ENCODE measurements at regions not wholly inside any gene's neighbourhood (a gene's known extent, or its start where the extent isn't known, plus 50 kb on each side); places are given as distances from the start of the nearest gene placed in this dataset.
A peak's percentile ranks its signal among the peaks of the same experiment; 100 is the strongest.

- no peaks in the 10 kb centered on the region for H3K27me3 ChIP-seq (ENCODE audit: insufficient read depth, low read length)
- H3K27ac ChIP-seq (ENCODE audit: low read depth, low read length): no peak overlapping the region
- no peaks in the 10 kb centered on the region for H3K9me3 Mint-ChIP-seq (ENCODE audit: unreplicated experiment)
- peaks cover 2% of the 10 kb centered on the region for H3K9me3 ChIP-seq (ENCODE audit: insufficient read depth, low read depth, low read length)
- H3K4me2 ChIP-seq (ENCODE audit: low read length): no peak overlapping the region
- no peak overlapping the region for H2AFZ ChIP-seq (ENCODE audit: low read depth, low read length)
- no peaks in the 10 kb centered on the region for H3K36me3 Mint-ChIP-seq (ENCODE audit: low read depth, unreplicated experiment)
- H3K4me1 ChIP-seq (ENCODE audit: insufficient read depth, low read length): no peaks in the 10 kb centered on the region
- H4K20me1 ChIP-seq (ENCODE audit: insufficient read depth, low read length): no peaks in the 10 kb centered on the region
- H3K4me3 Mint-ChIP-seq (ENCODE audit: unreplicated experiment): no peak overlapping the region
- no peak overlapping the region for H3K9ac ChIP-seq (ENCODE audit: low read length)
- no peaks in the 10 kb centered on the region for H3K4me1 Mint-ChIP-seq (ENCODE audit: low read depth, unreplicated experiment)
- H3K27ac Mint-ChIP-seq (ENCODE audit: unreplicated experiment): peak overlapping the region; percentile 48
- no peaks in the 10 kb centered on the region for H3K36me3 ChIP-seq (ENCODE audit: insufficient read depth, low read length)
- TF ChIP-seq EZH2 (IDR thresholded peaks at IDR 0.05; ENCODE audit: insufficient read depth, low read length) (no peak), CTCF (IDR thresholded peaks at IDR 0.05; ENCODE audit: insufficient read depth, low read depth, low read length) (no peak)
- H3K27me3 Mint-ChIP-seq (ENCODE audit: low read depth, unreplicated experiment): no peaks in the 10 kb centered on the region
- no peak overlapping the region for H3K4me3 ChIP-seq (ENCODE audit: insufficient read depth, low read depth, low read length)
- H3K79me2 ChIP-seq (ENCODE audit: insufficient read depth, low read length): no peaks in the 10 kb centered on the region
- DNase-seq (ENCODE audit: low read depth): no peak
- FAIRE-seq: no peak
Observed at GRCh38 chr3:144859161-144859560, 887.5 kb downstream of the DIPK2A start.

GRCh38 chr3:144864646-144865045 lies 893.0 kb downstream of the DIPK2A start:
- no peaks in the 10 kb centered on the region for H3K36me3 Mint-ChIP-seq (ENCODE audit: low read depth, unreplicated experiment)
- Histone ChIP-seq H3K36me3 (ENCODE audit: insufficient read depth, low read length) (no peaks in the 10 kb centered on the region), H3K4me1 (ENCODE audit: insufficient read depth, low read length) (no peaks in the 10 kb centered on the region), H3K9me3 (ENCODE audit: insufficient read depth, low read depth, low read length) (peaks cover 2% of the 10 kb centered on the region), H3K27ac (ENCODE audit: low read depth, low read length) (no peak overlapping the region), H3K4me3 (ENCODE audit: insufficient read depth, low read depth, low read length) (no peak overlapping the region), H2AFZ (ENCODE audit: low read depth, low read length) (no peak overlapping the region), H3K9ac (ENCODE audit: low read length) (no peak overlapping the region), H3K79me2 (ENCODE audit: insufficient read depth, low read length) (no peaks in the 10 kb centered on the region), H4K20me1 (ENCODE audit: insufficient read depth, low read length) (no peaks in the 10 kb centered on the region), H3K4me2 (ENCODE audit: low read length) (no peak overlapping the region), H3K27me3 (ENCODE audit: insufficient read depth, low read length) (no peaks in the 10 kb centered on the region)
- H3K4me3 Mint-ChIP-seq (ENCODE audit: unreplicated experiment): no peak overlapping the region
- no peaks in the 10 kb centered on the region for H3K4me1 Mint-ChIP-seq (ENCODE audit: low read depth, unreplicated experiment)
- no peak for DNase-seq (ENCODE audit: low read depth)
- H3K27ac Mint-ChIP-seq (ENCODE audit: unreplicated experiment): no peak overlapping the region
- no peaks in the 10 kb centered on the region for H3K27me3 Mint-ChIP-seq (ENCODE audit: low read depth, unreplicated experiment)
- no peak for FAIRE-seq
- no peaks in the 10 kb centered on the region for H3K9me3 Mint-ChIP-seq (ENCODE audit: unreplicated experiment)
- TF ChIP-seq CTCF (IDR thresholded peaks at IDR 0.05; ENCODE audit: insufficient read depth, low read depth, low read length) (no peak), EZH2 (IDR thresholded peaks at IDR 0.05; ENCODE audit: insufficient read depth, low read length) (no peak)

GRCh38 chr3:144865948-144866347 lies 894.3 kb downstream of the DIPK2A start:
- no peak overlapping the region for H3K27ac Mint-ChIP-seq (ENCODE audit: unreplicated experiment)
- Histone ChIP-seq H3K36me3 (ENCODE audit: insufficient read depth, low read length) (no peaks in the 10 kb centered on the region), H2AFZ (ENCODE audit: low read depth, low read length) (no peak overlapping the region), H3K27me3 (ENCODE audit: insufficient read depth, low read length) (no peaks in the 10 kb centered on the region), H3K9ac (ENCODE audit: low read length) (no peak overlapping the region), H3K4me3 (ENCODE audit: insufficient read depth, low read depth, low read length) (no peak overlapping the region), H3K27ac (ENCODE audit: low read depth, low read length) (no peak overlapping the region), H3K4me2 (ENCODE audit: low read length) (no peak overlapping the region), H3K9me3 (ENCODE audit: insufficient read depth, low read depth, low read length) (peaks cover 2% of the 10 kb centered on the region), H3K4me1 (ENCODE audit: insufficient read depth, low read length) (no peaks in the 10 kb centered on the region), H3K79me2 (ENCODE audit: insufficient read depth, low read length) (no peaks in the 10 kb centered on the region), H4K20me1 (ENCODE audit: insufficient read depth, low read length) (no peaks in the 10 kb centered on the region)
- no peaks in the 10 kb centered on the region for H3K9me3 Mint-ChIP-seq (ENCODE audit: unreplicated experiment)
- FAIRE-seq (no peak), DNase-seq (ENCODE audit: low read depth) (no peak)
- H3K27me3 Mint-ChIP-seq (ENCODE audit: low read depth, unreplicated experiment): no peaks in the 10 kb centered on the region
- no peaks in the 10 kb centered on the region for H3K36me3 Mint-ChIP-seq (ENCODE audit: low read depth, unreplicated experiment)
- no peak overlapping the region for H3K4me3 Mint-ChIP-seq (ENCODE audit: unreplicated experiment)
- H3K4me1 Mint-ChIP-seq (ENCODE audit: low read depth, unreplicated experiment): no peaks in the 10 kb centered on the region
- TF ChIP-seq EZH2 (IDR thresholded peaks at IDR 0.05; ENCODE audit: insufficient read depth, low read length): no peak
- no peak for TF ChIP-seq CTCF (IDR thresholded peaks at IDR 0.05; ENCODE audit: insufficient read depth, low read depth, low read length)

Data from astrocyte (in vitro differentiated cells and primary cell).